ENCODE measurements at regions not wholly inside any gene's neighbourhood (a gene's known extent, or its start where the extent isn't known, plus 50 kb on each side); places are given as distances from the start of the nearest gene placed in this dataset.

- Mint-ChIP-seq H3K27ac (ENCODE audit: low read depth) (no peak overlapping the region), H3K4me1 (no peaks in the 10 kb centered on the region), H3K36me3 (ENCODE audit: insufficient read depth) (no peaks in the 10 kb centered on the region), H3K27me3 (no peaks in the 10 kb centered on the region), H3K4me3 (no peak overlapping the region), H3K9me3 (no peaks in the 10 kb centered on the region)
- no peak for ATAC-seq (replicated peaks; ENCODE audit: extremely low read depth, poor library complexity, severe bottlenecking)
- no peak for DNase-seq (ENCODE audit: low spot score in 2 of 2)
Measured at GRCh38 chr12:90020436-90020835, 311.8 kb upstream of the ATP2B1 start.

- no peaks in the 10 kb centered on the region for H3K36me3 Mint-ChIP-seq (ENCODE audit: insufficient read depth)
- DNase-seq (ENCODE audit: low spot score in 2 of 2) (no peak), ATAC-seq (replicated peaks; ENCODE audit: extremely low read depth, poor library complexity, severe bottlenecking) (no peak)
- no peaks in the 10 kb centered on the region for H3K27me3 Mint-ChIP-seq
- H3K4me3 Mint-ChIP-seq: no peak overlapping the region
- no peaks in the 10 kb centered on the region for H3K9me3 Mint-ChIP-seq
- H3K4me1 Mint-ChIP-seq: no peaks in the 10 kb centered on the region
- no peak overlapping the region for H3K27ac Mint-ChIP-seq (ENCODE audit: low read depth)
Measured at GRCh38 chr12:90020014-90020413, 311.4 kb upstream of the ATP2B1 start.

GRCh38 chr12:90017316-90017715 is 308.7 kb upstream of the ATP2B1 start:
- Mint-ChIP-seq H3K27ac (ENCODE audit: low read depth) (no peak overlapping the region), H3K9me3 (no peaks in the 10 kb centered on the region), H3K4me1 (peaks cover 11% of the 10 kb centered on the region), H3K27me3 (no peaks in the 10 kb centered on the region), H3K36me3 (ENCODE audit: insufficient read depth) (no peaks in the 10 kb centered on the region), H3K4me3 (no peak overlapping the region)
- DNase-seq (ENCODE audit: low spot score in 2 of 2): no peak
- no peak for ATAC-seq (replicated peaks; ENCODE audit: extremely low read depth, poor library complexity, severe bottlenecking)

- Mint-ChIP-seq H3K36me3 (ENCODE audit: insufficient read depth) (no peaks in the 10 kb centered on the region), H3K4me1 (peaks cover 15% of the 10 kb centered on the region), H3K27ac (ENCODE audit: low read depth) (no peak overlapping the region), H3K4me3 (no peak overlapping the region), H3K9me3 (no peaks in the 10 kb centered on the region), H3K27me3 (no peaks in the 10 kb centered on the region)
- ATAC-seq (replicated peaks; ENCODE audit: extremely low read depth, poor library complexity, severe bottlenecking): no peak
- no peak for DNase-seq (ENCODE audit: low spot score in 2 of 2)
Measured at GRCh38 chr12:90015228-90015627, 306.6 kb upstream of the ATP2B1 start.

- no peak overlapping the region for H3K27ac Mint-ChIP-seq (ENCODE audit: low read depth)
- peaks cover 15% of the 10 kb centered on the region for H3K4me1 Mint-ChIP-seq
- H3K36me3 Mint-ChIP-seq (ENCODE audit: insufficient read depth): no peaks in the 10 kb centered on the region
- DNase-seq (ENCODE audit: low spot score in 2 of 2) (no peak), ATAC-seq (replicated peaks; ENCODE audit: extremely low read depth, poor library complexity, severe bottlenecking) (peak; percentile 43)
- H3K4me3 Mint-ChIP-seq: no peak overlapping the region
- no peaks in the 10 kb centered on the region for H3K27me3 Mint-ChIP-seq
- H3K9me3 Mint-ChIP-seq: no peaks in the 10 kb centered on the region
Measured at GRCh38 chr12:90013409-90013808, 304.8 kb upstream of the ATP2B1 start.

- no peaks in the 10 kb centered on the region for H3K9me3 Mint-ChIP-seq
- ATAC-seq (replicated peaks; ENCODE audit: extremely low read depth, poor library complexity, severe bottlenecking): no peak
- H3K27ac Mint-ChIP-seq (ENCODE audit: low read depth): no peak overlapping the region
- H3K36me3 Mint-ChIP-seq (ENCODE audit: insufficient read depth): no peaks in the 10 kb centered on the region
- no peak overlapping the region for H3K4me3 Mint-ChIP-seq
- H3K27me3 Mint-ChIP-seq: no peaks in the 10 kb centered on the region
- no peak for DNase-seq (ENCODE audit: low spot score in 2 of 2)
- peaks cover 19% of the 10 kb centered on the region for H3K4me1 Mint-ChIP-seq
Measured at GRCh38 chr12:90010089-90010488, 301.5 kb upstream of the ATP2B1 start.

- H3K27ac Mint-ChIP-seq (ENCODE audit: low read depth): no peak overlapping the region
- DNase-seq (ENCODE audit: low spot score in 2 of 2): no peak
- no peaks in the 10 kb centered on the region for H3K9me3 Mint-ChIP-seq
- peaks cover 14% of the 10 kb centered on the region for H3K4me1 Mint-ChIP-seq
- no peaks in the 10 kb centered on the region for H3K27me3 Mint-ChIP-seq
- H3K4me3 Mint-ChIP-seq: no peak overlapping the region
- ATAC-seq (replicated peaks; ENCODE audit: extremely low read depth, poor library complexity, severe bottlenecking): no peak
- no peaks in the 10 kb centered on the region for H3K36me3 Mint-ChIP-seq (ENCODE audit: insufficient read depth)
Measured at GRCh38 chr12:90008277-90008676, 299.6 kb upstream of the ATP2B1 start.

GRCh38 chr12:90004319-90005074 is 295.9 kb upstream of the ATP2B1 start:
- DNase-seq (ENCODE audit: low spot score in 2 of 2) (no peak), ATAC-seq (replicated peaks; ENCODE audit: extremely low read depth, poor library complexity, severe bottlenecking) (no peak)
- no peak overlapping the region for H3K27ac Mint-ChIP-seq (ENCODE audit: low read depth)
- no peaks in the 10 kb centered on the region for H3K9me3 Mint-ChIP-seq
- no peaks in the 10 kb centered on the region for H3K27me3 Mint-ChIP-seq
- peaks cover 4% of the 10 kb centered on the region for H3K4me1 Mint-ChIP-seq
- H3K36me3 Mint-ChIP-seq (ENCODE audit: insufficient read depth): no peaks in the 10 kb centered on the region
- no peak overlapping the region for H3K4me3 Mint-ChIP-seq

GRCh38 chr12:90003688-90004087 is 295.1 kb upstream of the ATP2B1 start:
- Mint-ChIP-seq H3K9me3 (no peaks in the 10 kb centered on the region), H3K27me3 (no peaks in the 10 kb centered on the region), H3K4me3 (no peak overlapping the region), H3K4me1 (peaks cover 4% of the 10 kb centered on the region), H3K36me3 (ENCODE audit: insufficient read depth) (no peaks in the 10 kb centered on the region), H3K27ac (ENCODE audit: low read depth) (no peak overlapping the region)
- ATAC-seq (replicated peaks; ENCODE audit: extremely low read depth, poor library complexity, severe bottlenecking) (no peak), DNase-seq (ENCODE audit: low spot score in 2 of 2) (no peak)

- Mint-ChIP-seq H3K27me3 (no peaks in the 10 kb centered on the region), H3K4me3 (no peak overlapping the region), H3K9me3 (no peaks in the 10 kb centered on the region)
Measured at GRCh38 chr12:90000721-90001120, 292.1 kb upstream of the ATP2B1 start.

GRCh38 chr12:89999699-90000505 is 291.3 kb upstream of the ATP2B1 start:
- no peak for DNase-seq (ENCODE audit: low spot score in 2 of 2)
- Mint-ChIP-seq H3K36me3 (ENCODE audit: insufficient read depth) (no peaks in the 10 kb centered on the region), H3K9me3 (no peaks in the 10 kb centered on the region), H3K27ac (ENCODE audit: low read depth) (no peak overlapping the region), H3K27me3 (no peaks in the 10 kb centered on the region), H3K4me1 (no peaks in the 10 kb centered on the region), H3K4me3 (no peak overlapping the region)
- ATAC-seq (replicated peaks; ENCODE audit: extremely low read depth, poor library complexity, severe bottlenecking): no peak

More at GRCh38 chr12:90000721-90001120, 292.1 kb upstream of the ATP2B1 start:
- H3K27ac Mint-ChIP-seq (ENCODE audit: low read depth): no peak overlapping the region
- H3K36me3 Mint-ChIP-seq (ENCODE audit: insufficient read depth): no peaks in the 10 kb centered on the region
- DNase-seq (ENCODE audit: low spot score in 2 of 2) (no peak), ATAC-seq (replicated peaks; ENCODE audit: extremely low read depth, poor library complexity, severe bottlenecking) (no peak)
- H3K4me1 Mint-ChIP-seq: peaks cover 3% of the 10 kb centered on the region

- Mint-ChIP-seq H3K4me1 (peaks cover 26% of the 10 kb centered on the region), H3K36me3 (ENCODE audit: insufficient read depth) (no peaks in the 10 kb centered on the region), H3K9me3 (no peaks in the 10 kb centered on the region), H3K4me3 (no peak overlapping the region), H3K27ac (ENCODE audit: low read depth) (no peak overlapping the region), H3K27me3 (no peaks in the 10 kb centered on the region)
- ATAC-seq (replicated peaks; ENCODE audit: extremely low read depth, poor library complexity, severe bottlenecking) (no peak), DNase-seq (ENCODE audit: low spot score in 2 of 2) (no peak)
Measured at GRCh38 chr12:89995870-89996269, 287.2 kb upstream of the ATP2B1 start.

- ATAC-seq (replicated peaks; ENCODE audit: extremely low read depth, poor library complexity, severe bottlenecking) (no peak), DNase-seq (ENCODE audit: low spot score in 2 of 2) (no peak)
- H3K36me3 Mint-ChIP-seq (ENCODE audit: insufficient read depth): no peaks in the 10 kb centered on the region
- H3K9me3 Mint-ChIP-seq: no peaks in the 10 kb centered on the region
- peaks cover 26% of the 10 kb centered on the region for H3K4me1 Mint-ChIP-seq
- no peak overlapping the region for H3K27ac Mint-ChIP-seq (ENCODE audit: low read depth)
- no peak overlapping the region for H3K4me3 Mint-ChIP-seq
- no peaks in the 10 kb centered on the region for H3K27me3 Mint-ChIP-seq
Measured at GRCh38 chr12:89994911-89995310, 286.3 kb upstream of the ATP2B1 start.

Data from central memory CD8-positive, alpha-beta T cell (primary cell).